ENCODE measurements at regions not wholly inside any gene's neighbourhood (a gene's known extent, or its start where the extent isn't known, plus 50 kb on each side); places are given as distances from the start of the nearest gene placed in this dataset.

DNA sequence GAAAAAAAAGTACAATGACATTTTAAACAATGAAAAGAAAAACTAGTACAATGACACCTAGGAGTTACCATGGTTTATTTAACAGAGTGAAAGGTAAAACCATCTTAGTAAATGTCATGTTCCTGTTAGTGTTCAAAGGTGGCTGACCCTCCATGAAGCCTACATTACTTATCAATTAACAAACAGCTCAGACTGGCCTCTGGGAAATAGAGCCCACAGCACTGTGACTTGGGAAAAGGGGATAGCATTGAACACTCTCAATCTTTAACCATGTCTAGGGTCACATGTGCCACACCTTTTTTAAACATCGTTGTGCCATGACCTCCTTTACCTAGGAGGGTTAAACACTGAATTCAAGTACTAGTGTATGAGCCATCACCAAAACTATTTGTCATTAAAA is 106.3 kb upstream of the SOX5 start:
- TF ChIP-seq EZH2 (IDR thresholded peaks at IDR 0.05; ENCODE audit: borderline replicate concordance, low read length) (no peak), CTCF (IDR thresholded peaks at IDR 0.05; ENCODE audit: low read length) (no peak)
- Histone ChIP-seq H3K36me3 (ENCODE audit: insufficient read depth, low read length) (no peaks in the 10 kb centered on the region), H3K27ac (ENCODE audit: low read depth, low read length, poor library complexity, severe bottlenecking) (no peak overlapping the region), H3F3A (ENCODE audit: insufficient read depth, low read length) (no peaks in the 10 kb centered on the region), H2AFZ (ENCODE audit: low read length) (no peak overlapping the region), H3K9ac (ENCODE audit: low read length) (no peak overlapping the region), H3K9me3 (ENCODE audit: low read length) (no peaks in the 10 kb centered on the region), H3K4me1 (ENCODE audit: insufficient read depth, low read length, severe bottlenecking) (no peaks in the 10 kb centered on the region), H3K4me3 (ENCODE audit: low read depth, low read length, poor library complexity, severe bottlenecking) (no peak overlapping the region), H3K9me2 (ENCODE audit: low read depth, low read length) (no peaks in the 10 kb centered on the region), H4K20me1 (ENCODE audit: insufficient read depth, low read length) (no peaks in the 10 kb centered on the region), H3K79me2 (ENCODE audit: insufficient read depth, low read length) (no peaks in the 10 kb centered on the region), H3K27me3 (ENCODE audit: insufficient read depth, low read length) (no peaks in the 10 kb centered on the region), H3K4me2 (ENCODE audit: low read length) (no peak overlapping the region)

DNA sequence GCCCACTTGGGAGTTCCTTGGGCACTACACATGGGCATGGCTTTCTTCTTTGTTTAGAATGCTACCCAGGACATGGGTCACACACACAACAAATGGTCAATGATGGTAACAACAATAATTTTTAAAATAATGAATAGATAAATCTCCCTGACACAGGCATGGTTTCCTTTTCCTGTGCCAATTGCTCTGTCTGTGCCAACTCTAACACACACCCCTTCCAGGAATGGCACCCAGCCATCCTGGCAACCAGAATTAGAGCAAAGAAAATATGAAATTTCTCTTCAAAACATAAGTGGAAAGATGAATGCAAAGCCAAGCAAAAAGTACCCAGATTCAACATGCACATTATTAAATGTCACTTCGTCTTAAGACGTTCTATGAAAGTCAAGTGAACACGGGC is 104.9 kb upstream of the SOX5 start:
- Histone ChIP-seq H3K36me3 (ENCODE audit: insufficient read depth, low read length) (no peaks in the 10 kb centered on the region), H4K20me1 (ENCODE audit: insufficient read depth, low read length) (no peaks in the 10 kb centered on the region), H2AFZ (ENCODE audit: low read length) (no peak overlapping the region), H3K4me3 (ENCODE audit: low read depth, low read length, poor library complexity, severe bottlenecking) (no peak overlapping the region), H3K4me2 (ENCODE audit: low read length) (no peak overlapping the region), H3K9ac (ENCODE audit: low read length) (no peak overlapping the region), H3K79me2 (ENCODE audit: insufficient read depth, low read length) (no peaks in the 10 kb centered on the region), H3K27ac (ENCODE audit: low read depth, low read length, poor library complexity, severe bottlenecking) (no peak overlapping the region), H3F3A (ENCODE audit: insufficient read depth, low read length) (no peaks in the 10 kb centered on the region), H3K27me3 (ENCODE audit: insufficient read depth, low read length) (no peaks in the 10 kb centered on the region), H3K4me1 (ENCODE audit: insufficient read depth, low read length, severe bottlenecking) (no peaks in the 10 kb centered on the region), H3K9me3 (ENCODE audit: low read length) (no peaks in the 10 kb centered on the region), H3K9me2 (ENCODE audit: low read depth, low read length) (no peaks in the 10 kb centered on the region)
- no peak for TF ChIP-seq CTCF (IDR thresholded peaks at IDR 0.05; ENCODE audit: low read length)
- TF ChIP-seq EZH2 (IDR thresholded peaks at IDR 0.05; ENCODE audit: borderline replicate concordance, low read length) = no peak

GRCh38 chr12:24049728-24050127 is 100.3 kb upstream of the SOX5 start:
- Histone ChIP-seq H3K4me2 (ENCODE audit: low read length) (no peak overlapping the region), H3K4me1 (ENCODE audit: insufficient read depth, low read length, severe bottlenecking) (no peaks in the 10 kb centered on the region), H3K79me2 (ENCODE audit: insufficient read depth, low read length) (no peaks in the 10 kb centered on the region), H3F3A (ENCODE audit: insufficient read depth, low read length) (no peaks in the 10 kb centered on the region), H3K9me2 (ENCODE audit: low read depth, low read length) (no peaks in the 10 kb centered on the region), H3K27me3 (ENCODE audit: insufficient read depth, low read length) (no peaks in the 10 kb centered on the region), H2AFZ (ENCODE audit: low read length) (no peak overlapping the region), H3K36me3 (ENCODE audit: insufficient read depth, low read length) (no peaks in the 10 kb centered on the region), H4K20me1 (ENCODE audit: insufficient read depth, low read length) (no peaks in the 10 kb centered on the region), H3K9me3 (ENCODE audit: low read length) (no peaks in the 10 kb centered on the region), H3K27ac (ENCODE audit: low read depth, low read length, poor library complexity, severe bottlenecking) (no peak overlapping the region), H3K4me3 (ENCODE audit: low read depth, low read length, poor library complexity, severe bottlenecking) (no peak overlapping the region), H3K9ac (ENCODE audit: low read length) (no peak overlapping the region)
- no peak for TF ChIP-seq CTCF (IDR thresholded peaks at IDR 0.05; ENCODE audit: low read length)
- no peak for TF ChIP-seq EZH2 (IDR thresholded peaks at IDR 0.05; ENCODE audit: borderline replicate concordance, low read length)
